GM12864 (cell line): ENCODE measurements at regions not wholly inside any gene's neighbourhood (a gene's known extent, or its start where the extent isn't known, plus 50 kb on each side); places are given as distances from the start of the nearest gene placed in this dataset.

Experiments
- DNase-seq: peaks from one replicate; pipeline ENCODE4 v3.0.0-alpha.2; 2011; ENCODE audit warnings: low read depth
- H3K4me3 ChIP-seq: 2 replicates; pipeline ENCODE4 v1.5.1; 2011; ENCODE audit warnings: mild to moderate bottlenecking, low read depth, low read length, control low read depth
- TF ChIP-seq, protein P1 (sequence below): IDR thresholded peaks from 2 replicates; pipeline ENCODE4 v1.5.1; 2011; ENCODE audit warnings: low read depth, mild to moderate bottlenecking, moderate library complexity, low read length, control low read depth, inconsistent platforms; ENCODE audit errors: missing control alignments

DNA sequence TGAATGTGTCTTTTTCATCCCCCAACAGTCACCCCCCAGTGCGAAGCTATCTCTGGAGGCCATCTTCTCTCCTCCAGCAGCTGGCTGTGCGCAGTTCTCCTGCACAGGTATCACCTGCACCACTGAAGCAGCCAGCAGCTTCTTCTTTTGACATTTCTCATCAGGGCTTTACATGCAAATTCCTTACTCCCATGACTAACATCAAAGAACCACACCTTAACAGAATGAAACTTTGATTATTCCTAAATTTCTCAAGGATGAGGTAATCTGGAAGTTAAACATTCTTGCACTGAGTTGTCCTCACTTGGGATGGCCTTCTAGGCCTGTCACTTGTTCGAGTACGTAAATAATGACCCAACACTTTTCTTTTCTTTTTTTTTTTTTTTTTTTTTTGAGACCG is 291.6 kb upstream of the HSFY2 start:
- TF ChIP-seq, protein P1, sequence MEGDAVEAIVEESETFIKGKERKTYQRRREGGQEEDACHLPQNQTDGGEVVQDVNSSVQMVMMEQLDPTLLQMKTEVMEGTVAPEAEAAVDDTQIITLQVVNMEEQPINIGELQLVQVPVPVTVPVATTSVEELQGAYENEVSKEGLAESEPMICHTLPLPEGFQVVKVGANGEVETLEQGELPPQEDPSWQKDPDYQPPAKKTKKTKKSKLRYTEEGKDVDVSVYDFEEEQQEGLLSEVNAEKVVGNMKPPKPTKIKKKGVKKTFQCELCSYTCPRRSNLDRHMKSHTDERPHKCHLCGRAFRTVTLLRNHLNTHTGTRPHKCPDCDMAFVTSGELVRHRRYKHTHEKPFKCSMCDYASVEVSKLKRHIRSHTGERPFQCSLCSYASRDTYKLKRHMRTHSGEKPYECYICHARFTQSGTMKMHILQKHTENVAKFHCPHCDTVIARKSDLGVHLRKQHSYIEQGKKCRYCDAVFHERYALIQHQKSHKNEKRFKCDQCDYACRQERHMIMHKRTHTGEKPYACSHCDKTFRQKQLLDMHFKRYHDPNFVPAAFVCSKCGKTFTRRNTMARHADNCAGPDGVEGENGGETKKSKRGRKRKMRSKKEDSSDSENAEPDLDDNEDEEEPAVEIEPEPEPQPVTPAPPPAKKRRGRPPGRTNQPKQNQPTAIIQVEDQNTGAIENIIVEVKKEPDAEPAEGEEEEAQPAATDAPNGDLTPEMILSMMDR: no peak
- no peak overlapping the region for H3K4me3 ChIP-seq
- no peak for DNase-seq

DNA sequence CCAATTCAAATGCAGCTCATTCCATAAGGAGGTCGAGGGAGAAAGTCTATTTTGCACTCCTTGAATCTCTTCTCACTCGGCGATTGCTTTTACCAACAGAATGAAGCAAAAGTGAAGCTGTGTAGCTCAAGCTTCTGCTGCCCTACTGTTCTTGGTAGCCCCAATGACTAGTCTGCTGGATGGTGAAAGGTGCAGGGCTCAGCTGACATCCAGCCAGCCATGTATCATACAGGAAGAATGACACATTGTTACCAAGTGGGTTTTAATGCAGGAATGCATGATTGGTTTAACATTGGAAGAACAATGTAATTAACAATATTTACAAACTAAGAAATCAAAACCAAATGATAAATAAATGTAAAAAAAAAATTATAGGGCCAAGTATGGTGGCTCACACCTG is 286.2 kb upstream of the HSFY2 start:
- no peak overlapping the region for H3K4me3 ChIP-seq
- TF ChIP-seq, protein P1: no peak
- DNase-seq: no peak

DNA sequence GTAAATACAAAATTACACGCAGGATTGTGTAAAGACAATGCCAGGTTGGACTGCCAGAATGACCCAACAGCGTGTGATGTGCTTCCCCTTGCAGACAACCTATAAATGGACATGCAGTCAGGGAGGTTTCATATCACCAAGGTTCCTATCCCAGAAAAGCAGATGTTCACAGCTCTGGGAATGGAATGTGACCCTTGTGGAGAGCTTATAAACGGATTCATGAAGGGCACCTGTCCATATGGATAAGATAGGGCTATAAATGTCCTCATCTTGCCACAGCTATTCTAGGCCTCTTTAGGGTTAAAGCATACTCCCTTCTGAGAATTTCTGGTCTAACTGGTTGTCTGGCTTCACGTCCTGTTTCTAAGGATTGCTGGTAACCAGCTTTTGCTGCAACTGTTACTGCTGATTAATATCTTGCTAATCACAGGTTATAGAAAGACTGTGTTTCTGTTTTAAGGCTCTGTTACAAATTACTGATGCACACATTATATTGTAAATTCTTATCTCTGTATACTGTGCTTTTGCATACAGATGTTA is 285.4 kb upstream of the HSFY2 start:
- no peak overlapping the region for H3K4me3 ChIP-seq
- TF ChIP-seq, protein P1: no peak
- DNase-seq: no peak

DNA sequence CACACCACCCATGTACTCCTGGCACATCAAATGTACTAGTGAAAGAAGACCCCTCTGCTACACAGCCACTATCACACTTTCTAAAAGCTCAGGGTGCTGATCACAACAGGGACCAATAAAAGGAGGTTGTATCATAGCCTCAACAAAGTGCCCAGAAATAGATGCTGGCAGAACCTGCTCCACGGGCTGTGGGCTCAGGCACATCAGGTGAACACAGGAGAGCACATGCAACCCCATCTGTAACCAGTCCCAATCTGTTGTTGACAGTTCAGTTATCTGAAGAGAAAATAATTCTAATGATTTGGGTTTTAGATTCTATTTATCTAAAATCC is 282.6 kb upstream of the HSFY2 start:
- DNase-seq: no peak
- TF ChIP-seq, protein P1: no peak
- no peak overlapping the region for H3K4me3 ChIP-seq

DNA sequence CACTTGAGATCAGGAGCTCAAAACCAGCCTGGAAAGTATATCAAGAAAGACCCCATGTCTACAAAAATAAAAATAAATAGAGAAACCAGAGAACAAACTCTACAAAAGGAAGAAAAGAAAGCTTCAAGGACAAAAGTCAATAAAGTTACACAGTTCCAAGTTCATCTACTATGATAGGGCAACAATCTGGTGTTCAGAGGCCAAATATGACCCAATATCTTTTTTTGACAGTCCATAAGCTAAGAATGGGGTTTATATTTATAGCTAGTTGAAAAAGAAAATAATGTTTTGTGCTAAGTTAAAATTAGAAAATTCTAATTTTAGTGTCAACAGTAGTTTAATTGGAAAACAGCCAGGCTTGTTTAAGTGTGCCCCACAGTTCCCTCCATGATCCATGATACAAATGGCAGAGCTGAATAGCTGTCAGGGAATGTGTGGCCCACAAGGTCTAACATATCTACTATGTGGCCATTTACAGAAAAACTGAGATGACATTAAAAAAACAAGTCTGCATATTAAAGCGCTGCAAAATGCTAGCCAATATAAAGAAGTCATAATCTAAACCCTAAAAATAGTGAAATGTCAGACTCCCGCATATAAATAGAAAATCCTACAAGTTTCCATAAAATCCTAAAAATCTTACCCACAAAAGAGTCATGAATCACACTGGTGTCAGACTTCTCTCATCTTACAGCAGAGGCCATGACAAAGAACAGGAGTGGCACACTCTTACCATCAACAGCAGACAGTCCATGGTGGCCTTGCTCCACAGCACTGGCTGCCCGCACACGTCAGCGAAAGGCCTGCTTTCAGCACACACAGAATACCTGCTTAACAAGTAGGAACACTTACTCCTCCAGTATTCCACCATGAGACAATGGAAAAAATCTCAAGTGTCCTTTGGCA is 281.9 kb upstream of the HSFY2 start:
- TF ChIP-seq, protein P1: no peak
- no peak for DNase-seq
- H3K4me3 ChIP-seq: no peak overlapping the region

DNA sequence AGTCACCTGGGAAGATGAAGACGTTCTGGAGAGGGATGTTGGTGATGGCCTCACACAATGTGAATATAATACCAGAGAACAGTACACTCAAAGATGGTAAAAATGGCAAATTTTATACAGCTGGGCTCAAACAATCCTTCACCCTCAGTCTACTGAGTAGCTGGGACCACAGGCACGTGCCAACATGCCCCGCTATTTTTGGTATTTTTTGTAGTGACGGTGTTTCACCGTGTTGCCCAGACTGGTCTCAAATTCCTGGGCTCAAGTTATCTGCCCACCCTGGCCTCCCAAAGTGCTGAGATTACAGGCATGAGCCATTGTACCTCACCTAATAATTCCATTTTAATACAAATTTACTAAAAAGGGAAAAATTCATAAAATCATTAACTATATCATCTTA is 280.3 kb upstream of the HSFY2 start:
- DNase-seq: no peak
- no peak overlapping the region for H3K4me3 ChIP-seq
- TF ChIP-seq, protein P1: no peak

DNA sequence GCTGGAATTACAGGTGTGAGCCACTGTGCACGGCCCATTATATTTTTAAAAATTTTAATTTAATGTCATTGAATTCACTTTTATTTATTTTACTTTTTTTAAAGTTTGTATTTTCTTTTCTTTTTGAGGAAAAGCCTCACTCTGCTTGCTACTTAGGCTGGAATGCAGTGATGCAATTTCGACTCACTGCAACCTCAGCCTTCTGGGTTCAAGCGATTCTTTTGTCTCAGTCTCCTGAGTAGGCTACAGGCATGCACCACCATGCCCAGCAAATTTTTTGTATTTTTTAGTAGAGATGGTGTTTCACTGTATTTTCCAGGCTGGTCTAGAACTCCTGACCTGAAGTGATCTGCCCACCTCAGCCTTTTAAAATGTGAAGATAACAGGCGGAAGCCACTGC is 277.5 kb upstream of the HSFY2 start:
- no peak for DNase-seq
- TF ChIP-seq, protein P1: no peak
- H3K4me3 ChIP-seq: no peak overlapping the region
